PC-3 (cell line): ENCODE measurements at regions not wholly inside any gene's neighbourhood (a gene's known extent, or its start where the extent isn't known, plus 50 kb on each side); places are given as distances from the start of the nearest gene placed in this dataset.

Experiments used
- ATAC-seq: fragments of 200-7000 bp; cut with Tn5 transposase; 2 replicates; pipeline ENCODE4 v1.9.1; 2020; ENCODE audit warnings: mild to moderate bottlenecking, moderate library complexity
- BruUV-seq: library from RNA; stranded (reverse); fragments of 400-500 nt; replicated peaks from 2 replicates; lab custom pipeline; 2021; lab: Mats Ljungman, UMichigan
- CTCF ChIA-PET: fragments of 300-600 bp; sonication (Branson Sonifier 250); formaldehyde crosslinking; loops from one replicate; lab custom pipeline; 2022; ENCODE audit warnings: antibody characterized with exemption; lab: Charles Lee
- POLR2A ChIA-PET: fragments of 300-600 bp; sonication (Branson Sonifier 250); formaldehyde crosslinking; loops from one replicate; lab custom pipeline; 2022; ENCODE audit warnings: antibody characterized with exemption; ENCODE audit not compliant: unreplicated experiment; lab: Charles Lee
- DNase-seq: peaks from one replicate; pipeline ENCODE4 v3.0.0-alpha.2; 2015
- H2AFZ ChIP-seq: fragments of 300-600 bp; sonication (generic); 2 replicates; pipeline ENCODE4 v1.6.0; 2016; ENCODE audit warnings: antibody characterized with exemption, low read length
- H3F3A ChIP-seq: fragments of 300-600 bp; sonication (generic); one replicate; pipeline ENCODE4 v1.6.0; 2017; ENCODE audit warnings: antibody characterized with exemption, low read length, control low read depth, mild to moderate bottlenecking; ENCODE audit not compliant: unreplicated experiment
- H3K27ac ChIP-seq: fragments of 300-600 bp; sonication (generic); 2 replicates; pipeline ENCODE4 v1.5.1; 2016; ENCODE audit warnings: mild to moderate bottlenecking, low read length
- H3K27me3 ChIP-seq: fragments of 300-600 bp; sonication (generic); 2 replicates; pipeline ENCODE4 v1.6.1; 2016; ENCODE audit warnings: low read length, mixed read lengths
- H3K36me3 ChIP-seq: fragments of 300-600 bp; sonication (generic); 2 replicates; pipeline ENCODE4 v1.6.1; 2016; ENCODE audit warnings: low read depth, mixed run types, low read length, mixed read lengths
- H3K4me1 ChIP-seq: fragments of 300-600 bp; sonication (generic); 2 replicates; pipeline ENCODE4 v1.5.1; 2016; ENCODE audit warnings: low read length; ENCODE audit not compliant: insufficient read depth
- H3K4me2 ChIP-seq: fragments of 300-600 bp; sonication (generic); 2 replicates; pipeline ENCODE4 v1.6.0; 2016; ENCODE audit warnings: low read length
- H3K4me3 ChIP-seq: fragments of 300-600 bp; sonication (generic); 2 replicates; pipeline ENCODE4 v1.5.1; 2016; ENCODE audit warnings: mild to moderate bottlenecking, low read length, mixed read lengths
- H3K79me2 ChIP-seq: fragments of 300-600 bp; sonication (generic); 2 replicates; pipeline ENCODE4 v1.6.1; 2017; ENCODE audit warnings: low read length, mixed read lengths
- H3K9ac ChIP-seq: fragments of 300-600 bp; sonication (generic); 2 replicates; pipeline ENCODE4 v1.6.0; 2016; ENCODE audit warnings: mild to moderate bottlenecking, low read length
- H3K9me2 ChIP-seq: fragments of 300-600 bp; sonication (generic); replicated peaks from 2 replicates; pipeline ENCODE4 v1.6.1; 2016; ENCODE audit warnings: mixed run types, low read length, mixed read lengths
- H3K9me3 ChIP-seq: fragments of 300-600 bp; sonication (generic); 2 replicates; pipeline ENCODE4 v1.6.1; 2016; ENCODE audit warnings: low read length, mixed read lengths
- H4K20me1 ChIP-seq: fragments of 300-600 bp; sonication (generic); 2 replicates; pipeline ENCODE4 v1.6.1; 2016; ENCODE audit warnings: low read length, mixed read lengths
- CTCF ChIP-seq: fragments of 300-600 bp; sonication (generic); conservative IDR thresholded peaks from 2 replicates; pipeline ENCODE4 v1.5.1; 2017; ENCODE audit warnings: antibody characterized with exemption, low read depth, mild to moderate bottlenecking, low read length
- EZH2 ChIP-seq: fragments of 300-600 bp; sonication (generic); IDR thresholded peaks from one replicate; pipeline ENCODE4 v1.6.1; 2017; ENCODE audit warnings: antibody characterized with exemption, mild to moderate bottlenecking, low read length; ENCODE audit not compliant: unreplicated experiment
- EZH2phosphoT487 ChIP-seq: fragments of 300-600 bp; sonication (generic); IDR thresholded peaks from 2 replicates; pipeline ENCODE4 v1.6.1; 2018; ENCODE audit warnings: mild to moderate bottlenecking, antibody characterized with exemption, low read length, borderline replicate concordance
- intact Hi-C: fragments of 100-400 bp; cut with micrococcal nuclease; formaldehyde crosslinking; loops from 2 replicates; pipeline ENCODE4 v1.9.0; 2023

GRCh38 chr2:196528486-196529223 lies 110.9 kb upstream of the CCDC150 start:
- BruUV-seq, result no TSS peak

DNA sequence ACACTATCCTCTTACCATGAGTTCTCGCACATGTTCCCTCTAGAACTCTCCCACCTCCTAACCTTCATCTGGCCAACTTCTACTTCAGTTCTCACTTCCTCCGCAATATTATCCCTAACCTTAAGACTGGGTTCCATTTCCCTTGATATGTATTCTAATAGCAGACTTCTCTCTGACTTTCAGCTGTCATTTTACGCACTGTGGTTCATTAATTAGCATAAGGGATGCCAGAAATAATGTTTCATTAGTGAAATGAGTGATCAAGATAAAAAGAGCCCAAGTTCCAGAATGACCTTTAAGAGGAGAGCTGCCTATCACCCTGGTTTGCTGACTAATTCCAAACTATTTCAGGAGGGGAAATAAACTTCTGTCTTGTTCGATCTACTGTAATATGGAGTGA lies 108.6 kb upstream of the CCDC150 start:
- no peak for TF ChIP-seq EZH2phosphoT487
- no peak for TF ChIP-seq CTCF
- no peak for TF ChIP-seq EZH2
- intact Hi-C loops, result no loop called here
- Histone ChIP-seq H3K4me3 (no peak overlapping the region), H3K79me2 (no peaks in the 10 kb centered on the region), H3K27ac (no peak overlapping the region), H3K27me3 (no peaks in the 10 kb centered on the region), H3K4me2 (no peak overlapping the region), H3K9me2 (no peaks in the 10 kb centered on the region), H3K9me3 (no peaks in the 10 kb centered on the region), H4K20me1 (no peaks in the 10 kb centered on the region), H2AFZ (no peak overlapping the region), H3K4me1 (no peaks in the 10 kb centered on the region), H3K36me3 (no peaks in the 10 kb centered on the region), H3K9ac (no peak overlapping the region), H3F3A (no peaks in the 10 kb centered on the region)
- ChIA-PET CTCF (no interaction called here), POLR2A (no interaction called here)
- DNase-seq (no peak), ATAC-seq (no peak)
- no TSS peak for BruUV-seq

More at GRCh38 chr2:196528486-196529223, 110.9 kb upstream of the CCDC150 start:
- ChIA-PET POLR2A (no interaction called here), CTCF (no interaction called here)
- Histone ChIP-seq H3K4me2 (no peak overlapping the region), H3K9me3 (no peaks in the 10 kb centered on the region), H4K20me1 (no peaks in the 10 kb centered on the region), H3K9me2 (no peaks in the 10 kb centered on the region), H3K36me3 (no peaks in the 10 kb centered on the region), H3K4me3 (no peak overlapping the region), H3F3A (no peaks in the 10 kb centered on the region), H3K27me3 (no peaks in the 10 kb centered on the region), H3K27ac (no peak overlapping the region), H3K79me2 (no peaks in the 10 kb centered on the region), H2AFZ (no peak overlapping the region), H3K4me1 (no peaks in the 10 kb centered on the region), H3K9ac (no peak overlapping the region)
- DNase-seq (no peak), ATAC-seq (no peak)
- TF ChIP-seq EZH2 (no peak), EZH2phosphoT487 (no peak), CTCF (no peak)
- intact Hi-C loops, result no loop called here

DNA sequence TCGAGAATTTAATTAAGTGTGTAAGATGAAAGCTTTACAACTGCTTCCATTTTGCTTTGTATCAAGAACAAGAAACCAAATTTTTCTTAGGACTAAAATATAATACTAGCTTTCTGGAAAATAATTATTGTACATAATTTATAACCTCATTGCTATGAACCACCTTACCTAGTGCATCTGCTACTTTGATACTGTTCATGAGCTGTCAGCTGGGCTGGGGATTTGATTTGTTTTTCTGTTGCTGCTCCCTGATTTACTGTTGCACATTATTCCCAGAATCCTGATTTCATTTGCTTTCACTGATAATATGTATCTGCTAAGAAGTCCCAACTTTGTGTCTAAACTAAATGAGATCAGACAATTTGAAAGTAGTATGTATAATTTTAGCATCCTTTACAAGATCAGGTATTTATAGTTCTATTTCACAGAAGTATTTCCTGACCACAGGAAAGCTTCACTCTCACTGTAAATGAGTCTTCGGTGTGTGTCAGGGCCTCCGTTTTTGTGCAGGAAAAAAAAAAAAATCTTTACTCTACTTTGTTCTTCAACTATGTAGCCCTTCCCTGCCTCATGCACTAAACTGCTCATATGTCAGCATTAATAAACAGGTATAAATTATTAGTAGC lies 105.6 kb upstream of the CCDC150 start:
- no peaks in the 10 kb centered on the region for H3K9me2 ChIP-seq
- POLR2A ChIA-PET, result no interaction called here
- DNase-seq (no peak), ATAC-seq (no peak)
- no peak overlapping the region for H3K4me2 ChIP-seq
- CTCF ChIA-PET, result no interaction called here
- intact Hi-C loops, result loop anchor here (2.0 kb wide), 2 partner anchors 53 to 67 kb away; no protein-coding TSS in a partner anchor
- H3K27ac ChIP-seq, result no peak overlapping the region
- BruUV-seq, result no TSS peak
- no peaks in the 10 kb centered on the region for H3K4me1 ChIP-seq
- H3K79me2 ChIP-seq, result no peaks in the 10 kb centered on the region
- no peaks in the 10 kb centered on the region for H3K27me3 ChIP-seq
- H3F3A ChIP-seq, result no peaks in the 10 kb centered on the region
- H3K9ac ChIP-seq, result no peak overlapping the region
- no peak overlapping the region for H3K4me3 ChIP-seq
- H4K20me1 ChIP-seq, result no peaks in the 10 kb centered on the region
- TF ChIP-seq EZH2 (no peak), EZH2phosphoT487 (no peak), CTCF (no peak)
- no peak overlapping the region for H2AFZ ChIP-seq
- no peaks in the 10 kb centered on the region for H3K36me3 ChIP-seq
- H3K9me3 ChIP-seq, result no peaks in the 10 kb centered on the region
